Vagina (tissue), 2 donors: ENCODE measurements at regions not wholly inside any gene's neighbourhood (a gene's known extent, or its start where the extent isn't known, plus 50 kb on each side); places are given as distances from the start of the nearest gene placed in this dataset.

Source experiments
- DNase-seq, 2 donors: peaks; one replicate each; pipeline ENCODE4 v3.0.0-alpha.2; 2017; ENCODE audit errors: extremely low spot score in 2 of 2
- H3K27ac ChIP-seq: fragments of 200-600 bp; sonication (generic); one replicate; pipeline ENCODE4 v1.5.1; 2019
- H3K27me3 ChIP-seq: fragments of 200-600 bp; sonication (generic); one replicate; pipeline ENCODE4 v1.5.1; 2019
- H3K36me3 ChIP-seq, 2 donors: fragments of 200-600 bp; sonication (generic); one replicate each; pipeline ENCODE4 v1.5.1; 2017 to 2019
- H3K4me1 ChIP-seq: fragments of 200-600 bp; sonication (generic); one replicate; pipeline ENCODE4 v1.5.1; 2019
- H3K4me3 ChIP-seq, 2 donors: fragments of 200-600 bp; sonication (generic); 1 replicate in 1 of 2; 2 replicates in 1 of 2; pipeline ENCODE4 v1.5.1; 2016 to 2019
- H3K9me3 ChIP-seq: fragments of 200-600 bp; sonication (generic); one replicate; pipeline ENCODE4 v1.5.1; 2019
- CTCF ChIP-seq, 3 experiments: fragments of 450-650 bp in 2 of 3; fragments of 200-600 bp in 1 of 3; sonication (generic) in 1 of 3; IDR thresholded peaks; one replicate each; pipeline ENCODE4 v1.5.1; 2017 to 2019; ENCODE audit warnings: antibody characterized with exemption in 3 of 3, mild to moderate bottlenecking in 2 of 3, moderate library complexity in 2 of 3
- POLR2A ChIP-seq, 2 donors: fragments of 450-650 bp; IDR thresholded peaks; one replicate each; pipeline ENCODE4 v1.6.1; 2017; ENCODE audit warnings: antibody characterized with exemption in 2 of 2, mild to moderate bottlenecking in 2 of 2, moderate library complexity in 2 of 2
- POLR2AphosphoS5 ChIP-seq, 2 donors: sonication (generic); formaldehyde crosslinking; IDR thresholded peaks; one replicate each; pipeline ENCODE4 v1.9.0; 2017; ENCODE audit warnings: antibody characterized with exemption in 2 of 2, mild to moderate bottlenecking in 2 of 2, low read depth in 1 of 2; ENCODE audit not compliant: insufficient read depth in 1 of 2
- intact Hi-C: fragments of 100-400 bp; cut with DNase I; formaldehyde crosslinking; loops from one replicate; pipeline ENCODE4 v1.15.1; 2023

GRCh38 chr20:52433326-52434040, 241.9 kb upstream of the ZFP64 start:
- Histone ChIP-seq H3K4me1 (no peaks in the 10 kb centered on the region), H3K27me3 (no peaks in the 10 kb centered on the region), H3K4me3 (no peak overlapping the region), H3K9me3 (no peaks in the 10 kb centered on the region), H3K36me3 (no peaks in the 10 kb centered on the region), H3K27ac (no peak overlapping the region)
- intact Hi-C loops, result no loop called here
- DNase-seq, result no peak
- no peak for TF ChIP-seq POLR2AphosphoS5 (IDR thresholded peaks at IDR 0.05; ENCODE audit: insufficient read depth in 1 of 2, low read depth in 1 of 2)
- TF ChIP-seq CTCF (IDR thresholded peaks at IDR 0.05), result no peak
- no peak for TF ChIP-seq POLR2A (IDR thresholded peaks at IDR 0.05)

- H3K27ac ChIP-seq, result no peak overlapping the region
- DNase-seq, result no peak
Measured at GRCh38 chr20:52432740-52433139, 241.2 kb upstream of the ZFP64 start.

GRCh38 chr20:52429029-52429428, 237.4 kb upstream of the ZFP64 start:
- no peaks in the 10 kb centered on the region for H3K9me3 ChIP-seq
- H3K36me3 ChIP-seq, result no peaks in the 10 kb centered on the region
- intact Hi-C loops, result no loop called here
- H3K4me3 ChIP-seq, result no peak overlapping the region
- no peaks in the 10 kb centered on the region for H3K4me1 ChIP-seq
- H3K27me3 ChIP-seq, result no peaks in the 10 kb centered on the region
- no peak for TF ChIP-seq CTCF (IDR thresholded peaks at IDR 0.05)
- TF ChIP-seq POLR2AphosphoS5 (IDR thresholded peaks at IDR 0.05; ENCODE audit: insufficient read depth in 1 of 2, low read depth in 1 of 2), result no peak
- TF ChIP-seq POLR2A (IDR thresholded peaks at IDR 0.05), result no peak
- H3K27ac ChIP-seq, result no peak overlapping the region
- no peak for DNase-seq

More at GRCh38 chr20:52432740-52433139, 241.2 kb upstream of the ZFP64 start:
- Histone ChIP-seq H3K36me3 (no peaks in the 10 kb centered on the region), H3K9me3 (no peaks in the 10 kb centered on the region), H3K4me1 (no peaks in the 10 kb centered on the region), H3K4me3 (no peak overlapping the region), H3K27me3 (no peaks in the 10 kb centered on the region)
- no peak for TF ChIP-seq CTCF (IDR thresholded peaks at IDR 0.05)
- TF ChIP-seq POLR2A (IDR thresholded peaks at IDR 0.05), result no peak
- no peak for TF ChIP-seq POLR2AphosphoS5 (IDR thresholded peaks at IDR 0.05; ENCODE audit: insufficient read depth in 1 of 2, low read depth in 1 of 2)
- intact Hi-C loops, result no loop called here

GRCh38 chr20:52427960-52428359, 236.4 kb upstream of the ZFP64 start:
- no peak overlapping the region for H3K27ac ChIP-seq
- DNase-seq, result no peak
- no peak overlapping the region for H3K4me3 ChIP-seq
- H3K4me1 ChIP-seq, result no peaks in the 10 kb centered on the region
- no peaks in the 10 kb centered on the region for H3K36me3 ChIP-seq
- no peaks in the 10 kb centered on the region for H3K9me3 ChIP-seq
- intact Hi-C loops, result no loop called here
- TF ChIP-seq POLR2AphosphoS5 (IDR thresholded peaks at IDR 0.05; ENCODE audit: insufficient read depth in 1 of 2, low read depth in 1 of 2), result no peak
- TF ChIP-seq POLR2A (IDR thresholded peaks at IDR 0.05), result no peak
- no peak for TF ChIP-seq CTCF (IDR thresholded peaks at IDR 0.05)
- no peaks in the 10 kb centered on the region for H3K27me3 ChIP-seq

- intact Hi-C loops, result no loop called here
- Histone ChIP-seq H3K36me3 (no peaks in the 10 kb centered on the region), H3K27ac (no peak overlapping the region), H3K9me3 (no peaks in the 10 kb centered on the region), H3K4me1 (no peaks in the 10 kb centered on the region), H3K27me3 (no peaks in the 10 kb centered on the region), H3K4me3 (no peak overlapping the region)
- no peak for DNase-seq
- TF ChIP-seq POLR2AphosphoS5 (IDR thresholded peaks at IDR 0.05; ENCODE audit: insufficient read depth in 1 of 2, low read depth in 1 of 2) (no peak), POLR2A (IDR thresholded peaks at IDR 0.05) (no peak), CTCF (IDR thresholded peaks at IDR 0.05) (no peak)
Measured at GRCh38 chr20:52426856-52427255, 235.3 kb upstream of the ZFP64 start.
